Left ventricle myocardium inferior (tissue), 1 donor: ENCODE measurements at regions not wholly inside any gene's neighbourhood (a gene's known extent, or its start where the extent isn't known, plus 50 kb on each side); places are given as distances from the start of the nearest gene placed in this dataset.

Source experiments
- DNase-seq: peaks from one replicate; pipeline ENCODE4 v3.0.0-alpha.2; 2020
- H3K27ac ChIP-seq: fragments of 200-600 bp; replicated peaks from 2 replicates; pipeline ENCODE4 v1.8.0; 2021
- H3K27me3 ChIP-seq: fragments of 200-600 bp; 2 replicates; pipeline ENCODE4 v1.8.0; 2021; ENCODE audit warnings: low read depth
- H3K36me3 ChIP-seq: fragments of 200-600 bp; 2 replicates; pipeline ENCODE4 v1.8.0; 2021
- H3K4me1 ChIP-seq: fragments of 200-600 bp; 2 replicates; pipeline ENCODE4 v1.8.0; 2021
- H3K4me3 ChIP-seq: fragments of 200-600 bp; 2 replicates; pipeline ENCODE4 v1.8.0; 2021; ENCODE audit warnings: mild to moderate bottlenecking, moderate library complexity
- H3K9me3 ChIP-seq: fragments of 200-600 bp; replicated peaks from 2 replicates; pipeline ENCODE4 v1.8.0; 2021
- intact Hi-C: fragments of 100-400 bp; cut with micrococcal nuclease; formaldehyde crosslinking; loops from one replicate; pipeline ENCODE4 v1.11.0; 2022
- TF ChIP-seq, protein P1 (sequence below): fragments of 200-600 bp; IDR thresholded peaks from 2 replicates; pipeline ENCODE4 v1.8.0; 2021; ENCODE audit warnings: antibody characterized with exemption, mild to moderate bottlenecking, borderline replicate concordance
- donor health status: DM: no; HTN: yes; CAD: no; lungs with severe emphysema.

DNA sequence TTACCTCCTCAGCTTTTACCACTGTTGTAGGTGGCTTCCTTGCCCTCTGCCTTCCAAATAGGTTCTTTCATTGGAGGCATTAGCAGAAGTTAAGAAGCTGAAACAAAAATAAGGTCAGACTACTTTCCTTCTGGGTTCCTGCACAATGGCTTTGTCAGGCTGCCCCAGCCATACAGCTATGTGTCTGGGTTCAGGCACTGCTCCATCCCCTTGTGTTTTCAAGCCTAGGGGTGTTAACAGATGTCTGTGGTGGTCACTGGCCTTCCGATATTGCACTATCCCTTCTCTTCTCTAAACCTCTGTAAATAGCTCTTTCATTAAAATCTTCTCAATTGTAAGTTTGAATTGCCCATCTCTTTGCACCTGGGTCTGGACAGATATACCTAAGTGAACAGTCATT lies 728.9 kb downstream of the SLC16A7 start:
- DNase-seq = no peak
- Histone ChIP-seq H3K4me3 (no peak overlapping the region), H3K4me1 (no peaks in the 10 kb centered on the region), H3K27me3 (no peaks in the 10 kb centered on the region), H3K27ac (no peak overlapping the region), H3K36me3 (no peaks in the 10 kb centered on the region), H3K9me3 (no peaks in the 10 kb centered on the region)
- TF ChIP-seq, protein P1, sequence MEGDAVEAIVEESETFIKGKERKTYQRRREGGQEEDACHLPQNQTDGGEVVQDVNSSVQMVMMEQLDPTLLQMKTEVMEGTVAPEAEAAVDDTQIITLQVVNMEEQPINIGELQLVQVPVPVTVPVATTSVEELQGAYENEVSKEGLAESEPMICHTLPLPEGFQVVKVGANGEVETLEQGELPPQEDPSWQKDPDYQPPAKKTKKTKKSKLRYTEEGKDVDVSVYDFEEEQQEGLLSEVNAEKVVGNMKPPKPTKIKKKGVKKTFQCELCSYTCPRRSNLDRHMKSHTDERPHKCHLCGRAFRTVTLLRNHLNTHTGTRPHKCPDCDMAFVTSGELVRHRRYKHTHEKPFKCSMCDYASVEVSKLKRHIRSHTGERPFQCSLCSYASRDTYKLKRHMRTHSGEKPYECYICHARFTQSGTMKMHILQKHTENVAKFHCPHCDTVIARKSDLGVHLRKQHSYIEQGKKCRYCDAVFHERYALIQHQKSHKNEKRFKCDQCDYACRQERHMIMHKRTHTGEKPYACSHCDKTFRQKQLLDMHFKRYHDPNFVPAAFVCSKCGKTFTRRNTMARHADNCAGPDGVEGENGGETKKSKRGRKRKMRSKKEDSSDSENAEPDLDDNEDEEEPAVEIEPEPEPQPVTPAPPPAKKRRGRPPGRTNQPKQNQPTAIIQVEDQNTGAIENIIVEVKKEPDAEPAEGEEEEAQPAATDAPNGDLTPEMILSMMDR = no peak
- intact Hi-C loops = no loop called here

DNA sequence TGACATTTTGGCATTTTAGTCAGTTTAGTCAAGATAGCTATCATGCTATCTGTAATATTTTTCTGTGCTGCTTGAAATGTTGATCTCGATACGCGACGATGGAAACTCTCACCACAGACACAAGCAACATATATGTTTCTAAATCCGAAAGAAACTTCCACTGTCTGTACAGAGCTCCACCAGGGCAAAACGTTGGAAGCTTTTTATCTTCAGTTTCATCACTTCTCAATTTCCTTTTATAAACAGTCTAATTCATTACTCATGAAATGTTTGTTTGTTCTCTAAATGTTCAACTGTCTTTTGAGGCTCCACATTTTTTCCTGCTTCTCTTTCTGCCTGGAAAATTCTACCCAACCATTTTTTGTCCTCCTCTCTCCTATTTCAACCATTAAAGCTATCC lies 737.6 kb downstream of the SLC16A7 start:
- DNase-seq = no peak
- TF ChIP-seq, protein P1 = no peak
- no peak overlapping the region for H3K4me3 ChIP-seq
- H3K36me3 ChIP-seq = no peaks in the 10 kb centered on the region
- H3K27me3 ChIP-seq = no peaks in the 10 kb centered on the region
- intact Hi-C loops = no loop called here
- H3K4me1 ChIP-seq = no peaks in the 10 kb centered on the region
- H3K9me3 ChIP-seq = no peaks in the 10 kb centered on the region
- no peak overlapping the region for H3K27ac ChIP-seq

DNA sequence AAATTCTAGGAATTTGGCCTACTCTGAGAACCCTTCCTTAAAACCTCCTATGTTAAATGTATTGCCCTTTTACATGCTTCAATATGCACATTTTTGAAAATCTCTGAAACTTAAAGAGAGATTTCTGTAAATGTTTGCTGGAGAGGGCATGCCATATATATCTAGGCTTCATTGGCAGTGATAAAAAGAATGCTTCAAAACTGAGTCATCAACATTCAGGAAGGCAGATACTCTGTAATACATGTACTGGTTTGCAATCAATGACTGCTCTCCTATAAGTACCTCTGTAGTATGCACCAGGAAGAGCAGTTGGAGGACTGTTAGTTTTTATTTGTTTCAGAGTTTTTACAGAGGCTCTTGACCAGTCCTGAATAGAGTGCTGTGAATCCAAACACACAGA lies 739.9 kb downstream of the SLC16A7 start:
- Histone ChIP-seq H3K36me3 (no peaks in the 10 kb centered on the region), H3K27ac (no peak overlapping the region), H3K27me3 (no peaks in the 10 kb centered on the region), H3K4me3 (no peak overlapping the region), H3K4me1 (no peaks in the 10 kb centered on the region), H3K9me3 (no peaks in the 10 kb centered on the region)
- intact Hi-C loops = no loop called here
- TF ChIP-seq, protein P1 = no peak
- no peak for DNase-seq

GRCh38 chr12:60337839-60338549 lies 742.2 kb downstream of the SLC16A7 start:
- Histone ChIP-seq H3K4me1 (no peaks in the 10 kb centered on the region), H3K27ac (no peak overlapping the region), H3K4me3 (no peak overlapping the region), H3K27me3 (no peaks in the 10 kb centered on the region), H3K36me3 (no peaks in the 10 kb centered on the region), H3K9me3 (no peaks in the 10 kb centered on the region)
- no peak for DNase-seq
- intact Hi-C loops = no loop called here
- TF ChIP-seq, protein P1 = no peak

- DNase-seq = no peak
- Histone ChIP-seq H3K9me3 (no peaks in the 10 kb centered on the region), H3K36me3 (no peaks in the 10 kb centered on the region), H3K4me1 (no peaks in the 10 kb centered on the region), H3K27ac (no peak overlapping the region), H3K4me3 (no peak overlapping the region), H3K27me3 (no peaks in the 10 kb centered on the region)
- intact Hi-C loops = no loop called here
- TF ChIP-seq, protein P1 = no peak
These were observed 749.6 kb downstream of the SLC16A7 start for GRCh38 chr12:60345442-60345841.
